Panc1 (cell line): ENCODE measurements at regions not wholly inside any gene's neighbourhood (a gene's known extent, or its start where the extent isn't known, plus 50 kb on each side); places are given as distances from the start of the nearest gene placed in this dataset.

ENCODE experiments used
- ATAC-seq: fragments of 200-7000 bp; cut with Tn5 transposase; 2 replicates; pipeline ENCODE4 v1.9.1; 2020; ENCODE audit warnings: mild to moderate bottlenecking, moderate library complexity
- BruUV-seq: library from RNA; stranded (reverse); fragments of 400-500 nt; replicated peaks from 2 replicates; lab custom pipeline; 2021; lab: Mats Ljungman, UMichigan
- CTCF ChIA-PET: fragments of 300-600 bp; sonication (Branson Sonifier 250); formaldehyde crosslinking; loops from one replicate; lab custom pipeline; 2022; ENCODE audit warnings: antibody characterized with exemption; lab: Charles Lee
- POLR2A ChIA-PET: fragments of 300-600 bp; sonication (Branson Sonifier 250); formaldehyde crosslinking; loops from one replicate; lab custom pipeline; 2022; ENCODE audit warnings: antibody characterized with exemption; lab: Charles Lee
- DNase-seq: peaks from one replicate; pipeline ENCODE4 v3.0.0-alpha.2; 2010; ENCODE audit warnings: low read depth, low spot score
- H3K27ac ChIP-seq: 2 replicates; pipeline ENCODE4 v1.5.1; 2011; ENCODE audit warnings: mild to moderate bottlenecking, low read length, inconsistent platforms
- H3K27me3 ChIP-seq: fragments of 200-500 bp; sonication (Bioruptor generic); 2 replicates; pipeline ENCODE4 v1.6.0; 2014; ENCODE audit warnings: low read length, inconsistent platforms; ENCODE audit not compliant: control insufficient read depth, insufficient read depth
- H3K36me3 ChIP-seq: fragments of 200-500 bp; sonication (Bioruptor generic); 2 replicates; pipeline ENCODE4 v1.5.1; 2014; ENCODE audit warnings: inconsistent platforms, mild to moderate bottlenecking, low read length, moderate library complexity; ENCODE audit not compliant: control insufficient read depth, insufficient read depth
- H3K4me1 ChIP-seq: 2 replicates; pipeline ENCODE4 v1.5.1; 2011; ENCODE audit warnings: inconsistent platforms, mild to moderate bottlenecking, low read length, moderate library complexity; ENCODE audit not compliant: control insufficient read depth, insufficient read depth
- H3K4me3 ChIP-seq, 2 experiments: 2 replicates each; pipeline ENCODE4 v1.5.1; 2011 to 2012; ENCODE audit warnings: low read depth in 2 of 2, low read length in 2 of 2, mild to moderate bottlenecking in 2 of 2, inconsistent platforms in 1 of 2, moderate library complexity in 1 of 2
- H3K9me3 ChIP-seq: fragments of 200-500 bp; sonication (Bioruptor generic); 2 replicates; pipeline ENCODE4 v1.5.1; 2014; ENCODE audit warnings: low read depth, mild to moderate bottlenecking, inconsistent platforms, low read length, moderate library complexity; ENCODE audit not compliant: control insufficient read depth, insufficient read depth
- CTCF ChIP-seq: fragments of 450-650 bp; IDR thresholded peaks from 2 replicates; pipeline ENCODE4 v1.5.1; 2017; ENCODE audit warnings: mild to moderate bottlenecking
- POLR2AphosphoS5 ChIP-seq: IDR thresholded peaks from 2 replicates; pipeline ENCODE4 v1.6.1; 2012; ENCODE audit warnings: mild to moderate bottlenecking, low read depth, low read length, moderate library complexity
- REST ChIP-seq, 2 experiments: IDR thresholded peaks; 2 replicates each; pipeline ENCODE4 v1.6.1; 2011 to 2012; ENCODE audit warnings: low read depth in 2 of 2, control low read depth in 1 of 2, low read length in 1 of 2, mild to moderate bottlenecking in 1 of 2, moderate library complexity in 1 of 2; ENCODE audit not compliant: insufficient read depth in 1 of 2
- SIN3A ChIP-seq: IDR thresholded peaks from 2 replicates; pipeline ENCODE4 v1.6.1; 2012; ENCODE audit warnings: low read depth, mild to moderate bottlenecking, low read length, moderate library complexity, borderline replicate concordance; ENCODE audit not compliant: insufficient read depth
- TCF7L2 ChIP-seq: IDR thresholded peaks from 2 replicates; pipeline ENCODE4 v1.6.1; 2011; ENCODE audit warnings: mild to moderate bottlenecking, low read depth, low read length, inconsistent platforms
- in situ Hi-C: cut with HindIII; loops from 2 replicates; pipeline ENCODE4 v1.10.0; 2016; ENCODE audit warnings: low sequenced_read_pairs, low pct_unique_long_range_greater_than_20kb
- intact Hi-C: fragments of 100-400 bp; cut with micrococcal nuclease; formaldehyde crosslinking; loops from one replicate; pipeline ENCODE4 v1.10.0; 2022; ENCODE audit not compliant: unreplicated experiment

GRCh38 chr4:78722878-78723277 is 53.3 kb upstream of the BMP2K start:
- H3K27me3 ChIP-seq, result no peaks in the 10 kb centered on the region
- DNase-seq, result no peak
- ChIA-PET CTCF (no interaction called here), POLR2A (no interaction called here)
- no peak for ATAC-seq
- in situ Hi-C loops (no loop called here), intact Hi-C loops (no loop called here)
- BruUV-seq, result no TSS peak
- no peak overlapping the region for H3K27ac ChIP-seq
- no peaks in the 10 kb centered on the region for H3K9me3 ChIP-seq
- no peak overlapping the region for H3K4me3 ChIP-seq
- no peaks in the 10 kb centered on the region for H3K36me3 ChIP-seq
- H3K4me1 ChIP-seq, result no peaks in the 10 kb centered on the region
- TF ChIP-seq POLR2AphosphoS5, result no peak
- TF ChIP-seq SIN3A, result no peak
- no peak for TF ChIP-seq TCF7L2
- TF ChIP-seq CTCF, result no peak
- TF ChIP-seq REST (IDR thresholded peaks at IDR 0.05; ENCODE audit: insufficient read depth in 1 of 2, low read depth in 2 of 2, low read length in 1 of 2), result no peak
